ENCODE measurements at regions not wholly inside any gene's neighbourhood (a gene's known extent, or its start where the extent isn't known, plus 50 kb on each side); places are given as distances from the start of the nearest gene placed in this dataset.

GRCh38 chr12:42807766-42808165, 218.2 kb upstream of the PRICKLE1 start:
- Histone ChIP-seq H3K27me3 (ENCODE audit: insufficient read depth, low read length, poor library complexity, severe bottlenecking) (no peaks in the 10 kb centered on the region), H3K9me2 (replicated peaks; ENCODE audit: low read depth, low read length) (no peaks in the 10 kb centered on the region), H3F3A (ENCODE audit: low read depth) (no peaks in the 10 kb centered on the region), H4K20me1 (ENCODE audit: insufficient read depth, low read length, poor library complexity, severe bottlenecking) (no peaks in the 10 kb centered on the region), H2AFZ (ENCODE audit: low read length) (no peak overlapping the region), H3K36me3 (ENCODE audit: insufficient read depth, low read length) (no peaks in the 10 kb centered on the region), H3K79me2 (ENCODE audit: insufficient read depth, low read length) (no peaks in the 10 kb centered on the region), H3K4me1 (ENCODE audit: insufficient read depth, low read length, poor library complexity, severe bottlenecking) (no peaks in the 10 kb centered on the region), H3K9ac (ENCODE audit: low read depth, low read length, poor library complexity, severe bottlenecking) (no peak overlapping the region), H3K9me3 (ENCODE audit: insufficient read depth, low read depth, low read length) (no peaks in the 10 kb centered on the region), H3K4me2 (ENCODE audit: low read depth, low read length, poor library complexity, severe bottlenecking) (no peak overlapping the region), H3K4me3 (ENCODE audit: low read length, poor library complexity, severe bottlenecking) (no peak overlapping the region)
- no peak for TF ChIP-seq CTCF (conservative IDR thresholded peaks at IDR 0.05; ENCODE audit: low read length)
- TF ChIP-seq EZH2phosphoT487 (IDR thresholded peaks at IDR 0.05; ENCODE audit: borderline replicate concordance) = no peak

DNA sequence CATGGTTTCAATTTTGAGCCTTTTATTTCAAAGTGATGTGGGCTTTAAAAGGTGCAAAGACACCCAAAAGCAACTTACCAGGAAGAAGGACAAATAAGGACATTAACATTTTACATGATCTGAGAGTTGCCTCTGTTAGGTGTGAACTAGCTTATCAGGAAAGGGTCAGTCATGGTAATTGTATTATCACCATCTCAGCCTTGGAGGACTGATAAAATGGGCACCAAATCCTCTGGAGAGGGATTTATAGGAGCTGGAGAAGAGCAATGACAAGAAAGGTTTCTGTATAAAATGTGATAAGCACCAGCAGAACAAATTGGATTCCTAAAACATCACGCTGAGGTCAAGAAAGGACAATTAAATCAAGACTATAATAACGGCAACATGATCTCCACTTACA, 217.7 kb upstream of the PRICKLE1 start:
- no peaks in the 10 kb centered on the region for H3K9me2 ChIP-seq (replicated peaks; ENCODE audit: low read depth, low read length)
- no peaks in the 10 kb centered on the region for H3K79me2 ChIP-seq (ENCODE audit: insufficient read depth, low read length)
- no peak overlapping the region for H3K9ac ChIP-seq (ENCODE audit: low read depth, low read length, poor library complexity, severe bottlenecking)
- H2AFZ ChIP-seq (ENCODE audit: low read length) = no peak overlapping the region
- no peaks in the 10 kb centered on the region for H3F3A ChIP-seq (ENCODE audit: low read depth)
- no peaks in the 10 kb centered on the region for H3K27me3 ChIP-seq (ENCODE audit: insufficient read depth, low read length, poor library complexity, severe bottlenecking)
- H3K4me3 ChIP-seq (ENCODE audit: low read length, poor library complexity, severe bottlenecking) = no peak overlapping the region
- no peaks in the 10 kb centered on the region for H4K20me1 ChIP-seq (ENCODE audit: insufficient read depth, low read length, poor library complexity, severe bottlenecking)
- no peaks in the 10 kb centered on the region for H3K4me1 ChIP-seq (ENCODE audit: insufficient read depth, low read length, poor library complexity, severe bottlenecking)
- H3K9me3 ChIP-seq (ENCODE audit: insufficient read depth, low read depth, low read length) = no peaks in the 10 kb centered on the region
- no peak overlapping the region for H3K4me2 ChIP-seq (ENCODE audit: low read depth, low read length, poor library complexity, severe bottlenecking)
- no peaks in the 10 kb centered on the region for H3K36me3 ChIP-seq (ENCODE audit: insufficient read depth, low read length)
- TF ChIP-seq CTCF (conservative IDR thresholded peaks at IDR 0.05; ENCODE audit: low read length) = no peak
- TF ChIP-seq EZH2phosphoT487 (IDR thresholded peaks at IDR 0.05; ENCODE audit: borderline replicate concordance) = no peak

DNA sequence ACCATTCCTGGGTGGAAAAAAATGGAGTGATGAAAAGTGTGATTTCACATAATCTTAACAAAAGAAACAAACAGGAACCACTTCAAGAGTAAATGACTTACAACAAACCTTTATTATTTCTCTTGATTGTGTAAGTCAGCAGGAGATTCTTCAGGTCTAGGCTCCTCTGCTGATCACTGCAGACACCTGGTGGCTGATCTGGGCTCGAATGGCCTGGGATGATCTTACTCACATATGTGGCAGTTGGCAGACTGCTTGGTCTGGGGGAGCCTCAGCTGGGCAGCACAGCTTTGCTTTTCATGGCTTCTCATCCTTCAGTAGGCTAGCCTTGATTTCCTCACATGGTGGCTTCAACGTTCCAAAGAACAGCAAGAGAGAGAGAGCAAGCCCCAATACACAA, 215.4 kb upstream of the PRICKLE1 start:
- no peaks in the 10 kb centered on the region for H3K9me3 ChIP-seq (ENCODE audit: insufficient read depth, low read depth, low read length)
- no peak overlapping the region for H3K9ac ChIP-seq (ENCODE audit: low read depth, low read length, poor library complexity, severe bottlenecking)
- H3K4me2 ChIP-seq (ENCODE audit: low read depth, low read length, poor library complexity, severe bottlenecking) = no peak overlapping the region
- H3K27me3 ChIP-seq (ENCODE audit: insufficient read depth, low read length, poor library complexity, severe bottlenecking) = no peaks in the 10 kb centered on the region
- no peaks in the 10 kb centered on the region for H3K4me1 ChIP-seq (ENCODE audit: insufficient read depth, low read length, poor library complexity, severe bottlenecking)
- H3K9me2 ChIP-seq (replicated peaks; ENCODE audit: low read depth, low read length) = no peaks in the 10 kb centered on the region
- no peak overlapping the region for H3K4me3 ChIP-seq (ENCODE audit: low read length, poor library complexity, severe bottlenecking)
- no peaks in the 10 kb centered on the region for H3K79me2 ChIP-seq (ENCODE audit: insufficient read depth, low read length)
- TF ChIP-seq CTCF (conservative IDR thresholded peaks at IDR 0.05; ENCODE audit: low read length) (no peak), EZH2phosphoT487 (IDR thresholded peaks at IDR 0.05; ENCODE audit: borderline replicate concordance) (no peak)
- no peak overlapping the region for H2AFZ ChIP-seq (ENCODE audit: low read length)
- H3F3A ChIP-seq (ENCODE audit: low read depth) = no peaks in the 10 kb centered on the region
- H3K36me3 ChIP-seq (ENCODE audit: insufficient read depth, low read length) = no peaks in the 10 kb centered on the region
- H4K20me1 ChIP-seq (ENCODE audit: insufficient read depth, low read length, poor library complexity, severe bottlenecking) = no peaks in the 10 kb centered on the region
